GM18858 (cell line): ENCODE measurements at regions not wholly inside any gene's neighbourhood (a gene's known extent, or its start where the extent isn't known, plus 50 kb on each side); places are given as distances from the start of the nearest gene placed in this dataset.
A peak's percentile ranks its signal among the peaks of the same experiment; 100 is the strongest.

ENCODE experiments used
- ATAC-seq: cut with Tn5 transposase; IDR thresholded peaks from one replicate; pipeline ENCODE4 v1.9.1; 2021; ENCODE audit not compliant: unreplicated experiment

DNA sequence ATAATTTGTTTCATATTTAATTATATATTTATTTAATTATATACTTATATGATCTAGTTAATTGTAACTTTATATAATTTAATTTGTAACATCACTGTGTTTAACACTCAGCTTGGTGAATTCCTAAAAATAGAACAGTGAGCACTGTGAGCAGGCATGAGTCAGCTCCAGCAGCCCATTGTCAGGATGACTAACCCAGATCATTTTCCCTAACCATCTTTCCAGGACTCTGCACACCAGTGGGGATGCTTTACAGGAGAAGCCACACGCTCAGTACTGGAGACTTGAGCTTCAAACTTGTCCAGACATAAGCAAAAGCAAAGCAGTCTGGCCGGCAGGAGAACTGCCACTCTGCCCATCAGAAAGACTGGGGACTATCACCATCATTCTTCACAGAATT is 446.2 kb upstream of the TRPC7 start:
- no peak for ATAC-seq

GRCh38 chr5:136811086-136811485 is 445.7 kb upstream of the TRPC7 start:
- no peak for ATAC-seq

- no peak for ATAC-seq
These were observed 445.0 kb upstream of the TRPC7 start for GRCh38 chr5:136810261-136810801.

GRCh38 chr5:136809382-136809781 is 444.0 kb upstream of the TRPC7 start:
- ATAC-seq = no peak

GRCh38 chr5:136808756-136809155 is 443.4 kb upstream of the TRPC7 start:
- ATAC-seq = no peak

GRCh38 chr5:136805466-136805865 is 440.1 kb upstream of the TRPC7 start:
- ATAC-seq = no peak

GRCh38 chr5:136802383-136802782 is 437.0 kb upstream of the TRPC7 start:
- ATAC-seq = no peak

GRCh38 chr5:136799806-136800372 is 434.5 kb upstream of the TRPC7 start:
- ATAC-seq = no peak

DNA sequence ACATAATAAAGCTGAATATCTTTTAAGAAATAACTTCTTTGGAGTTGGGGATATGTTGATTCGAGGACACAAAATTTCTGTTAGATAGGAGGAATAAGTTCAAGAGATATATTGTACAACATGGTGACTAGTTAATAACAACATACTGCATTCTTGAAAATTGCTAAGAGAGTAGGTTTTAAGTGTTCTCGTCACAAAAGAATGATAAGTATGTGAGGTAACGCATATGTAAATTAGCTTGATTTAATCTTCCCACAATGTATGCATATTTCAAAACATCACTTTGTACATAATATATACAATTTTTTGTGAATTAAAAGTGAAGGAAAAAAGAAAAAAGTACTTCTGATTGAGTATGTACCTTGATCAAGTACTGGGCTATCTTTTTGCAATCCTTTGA is 428.0 kb upstream of the TRPC7 start:
- ATAC-seq = no peak

DNA sequence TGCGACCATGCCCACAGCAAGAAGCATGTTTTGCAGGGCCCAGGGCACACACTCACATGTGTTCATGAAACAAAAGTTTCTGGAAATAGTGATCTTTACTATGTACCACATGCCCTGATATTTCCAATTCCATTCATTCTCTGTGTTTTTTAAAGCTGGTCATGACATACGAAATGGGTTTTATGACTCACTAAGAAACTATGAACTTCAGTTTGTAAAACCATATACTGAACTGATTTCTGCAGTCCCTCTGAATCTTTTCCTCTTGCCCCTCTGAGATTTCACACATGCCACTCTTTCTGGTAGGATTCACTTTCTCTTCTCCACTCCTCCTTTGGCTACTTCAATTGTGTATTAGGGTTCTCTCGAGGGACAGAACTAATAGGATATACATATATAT is 416.1 kb upstream of the TRPC7 start:
- no peak for ATAC-seq

DNA sequence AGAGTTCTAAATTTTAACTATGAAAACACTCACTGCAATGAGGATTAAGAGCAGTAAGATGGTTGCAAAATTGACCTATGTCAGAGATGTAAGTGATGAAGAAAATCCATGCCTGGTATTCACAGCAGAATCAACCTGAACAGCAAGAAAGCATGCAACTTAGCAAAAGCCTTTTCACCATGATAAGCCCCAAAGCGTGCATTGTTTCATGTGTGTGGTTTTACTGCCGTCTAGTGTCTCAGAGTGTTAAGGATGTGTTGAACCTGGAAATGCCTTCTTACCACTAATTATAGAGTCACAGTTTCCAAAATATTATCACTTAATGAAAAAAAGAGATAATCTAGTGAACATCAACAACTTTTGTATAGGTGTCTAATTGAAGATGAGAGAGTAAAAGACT is 415.2 kb upstream of the TRPC7 start:
- no peak for ATAC-seq

GRCh38 chr5:136776022-136776927 is 410.9 kb upstream of the TRPC7 start:
- no peak for ATAC-seq

- ATAC-seq = no peak
These were observed 407.1 kb upstream of the TRPC7 start for GRCh38 chr5:136772491-136772890.

DNA sequence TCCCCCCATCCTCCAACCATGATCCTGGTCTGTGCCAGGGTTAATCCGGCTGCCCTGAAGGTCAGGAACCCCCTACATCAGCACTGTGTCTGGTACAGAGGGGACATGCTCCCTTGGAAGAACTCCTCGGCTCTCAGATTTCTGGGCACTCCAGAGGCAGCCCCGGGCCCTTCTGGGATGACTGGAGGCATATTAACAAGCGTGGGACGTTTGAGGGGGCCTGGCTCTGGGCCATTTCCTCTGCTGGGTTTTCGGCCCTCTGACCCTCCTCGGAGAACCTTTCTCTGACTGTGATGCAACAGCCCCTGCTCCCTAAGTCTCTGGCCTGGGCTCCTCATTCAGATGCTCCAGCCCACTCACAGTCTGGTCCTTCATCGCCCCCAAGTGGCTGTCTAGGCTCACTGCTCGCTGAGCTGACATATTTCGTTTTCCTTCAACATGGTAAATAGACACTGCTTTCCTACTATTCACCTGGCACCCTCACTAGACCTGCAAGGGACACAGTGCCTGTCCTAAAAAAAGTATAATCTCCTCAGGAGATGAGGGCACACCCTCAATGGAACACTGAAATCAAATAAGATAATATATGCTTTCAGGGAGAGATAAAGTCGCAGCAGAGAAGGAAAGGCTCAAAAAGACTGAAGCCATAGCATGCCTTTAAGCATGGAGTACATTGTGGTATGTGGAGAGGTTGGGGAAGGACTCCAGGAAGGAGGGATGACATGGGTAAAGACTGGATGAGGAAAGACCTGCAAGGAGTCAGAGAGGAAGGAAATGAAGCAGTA is 404.7 kb upstream of the TRPC7 start:
- ATAC-seq = peak; percentile 63

- ATAC-seq = no peak
These were observed 403.7 kb upstream of the TRPC7 start for GRCh38 chr5:136769093-136769492.

GRCh38 chr5:136768457-136768856 is 403.1 kb upstream of the TRPC7 start:
- ATAC-seq = peak; percentile 49

DNA sequence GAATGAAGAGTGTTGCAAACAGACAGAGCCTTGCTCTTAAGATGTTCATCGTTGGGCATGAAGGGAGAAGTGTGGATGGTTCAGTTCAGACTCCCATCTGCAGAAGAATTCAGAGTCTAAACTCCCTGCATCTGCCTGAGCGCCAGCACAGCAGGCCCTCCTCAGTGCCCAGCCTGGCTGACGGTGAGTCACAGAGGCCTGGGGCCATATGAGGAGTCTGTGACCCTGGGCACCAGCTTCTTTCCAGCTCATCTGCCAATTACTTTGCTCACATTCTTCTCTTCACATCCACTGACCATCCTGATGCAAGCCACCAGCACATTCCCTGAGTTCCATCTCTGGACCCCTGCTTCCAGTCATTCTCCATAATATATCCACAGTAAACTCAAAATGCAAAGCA is 401.1 kb upstream of the TRPC7 start:
- ATAC-seq = no peak

DNA sequence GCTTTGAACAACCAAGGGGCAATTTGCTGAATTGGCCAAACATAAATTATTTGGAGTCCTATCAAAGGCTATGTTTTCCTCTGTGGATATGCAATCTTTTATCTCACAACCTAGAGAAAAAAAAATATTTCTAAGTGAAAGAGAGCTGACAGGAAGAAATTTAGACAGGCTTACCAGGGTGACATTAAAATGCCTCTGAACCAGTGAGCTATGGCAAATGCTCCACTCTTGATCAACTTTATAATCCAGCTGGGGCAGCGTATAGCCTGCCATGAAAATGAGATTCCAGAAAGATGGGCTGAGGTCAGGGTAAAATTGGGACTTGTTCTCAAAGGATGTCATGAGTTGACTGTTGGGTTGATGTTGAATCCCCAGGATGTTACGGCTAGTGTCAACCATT is 399.3 kb upstream of the TRPC7 start:
- ATAC-seq = no peak

- no peak for ATAC-seq
These were observed 398.2 kb upstream of the TRPC7 start for GRCh38 chr5:136763548-136763947.

- no peak for ATAC-seq
These were observed 388.9 kb upstream of the TRPC7 start for GRCh38 chr5:136754216-136754615.

- no peak for ATAC-seq
These were observed 385.0 kb upstream of the TRPC7 start for GRCh38 chr5:136750224-136750862.
